ENCODE measurements at regions not wholly inside any gene's neighbourhood (a gene's known extent, or its start where the extent isn't known, plus 50 kb on each side); places are given as distances from the start of the nearest gene placed in this dataset.

- Histone ChIP-seq H3K27ac (ENCODE audit: extremely low read depth, low read depth, low read length) (no peak overlapping the region), H3K4me3 (ENCODE audit: low read depth, low read length) (no peak overlapping the region), H3K9me3 (ENCODE audit: control insufficient read depth, insufficient read depth, low read depth, low read length) (no peaks in the 10 kb centered on the region), H3K4me1 (ENCODE audit: control insufficient read depth, insufficient read depth, low read length) (no peaks in the 10 kb centered on the region), H3K36me3 (ENCODE audit: control insufficient read depth in 2 of 2, insufficient read depth in 1 of 2, low read length in 2 of 2) (no peaks in the 10 kb centered on the region)
- TF ChIP-seq, protein P1, sequence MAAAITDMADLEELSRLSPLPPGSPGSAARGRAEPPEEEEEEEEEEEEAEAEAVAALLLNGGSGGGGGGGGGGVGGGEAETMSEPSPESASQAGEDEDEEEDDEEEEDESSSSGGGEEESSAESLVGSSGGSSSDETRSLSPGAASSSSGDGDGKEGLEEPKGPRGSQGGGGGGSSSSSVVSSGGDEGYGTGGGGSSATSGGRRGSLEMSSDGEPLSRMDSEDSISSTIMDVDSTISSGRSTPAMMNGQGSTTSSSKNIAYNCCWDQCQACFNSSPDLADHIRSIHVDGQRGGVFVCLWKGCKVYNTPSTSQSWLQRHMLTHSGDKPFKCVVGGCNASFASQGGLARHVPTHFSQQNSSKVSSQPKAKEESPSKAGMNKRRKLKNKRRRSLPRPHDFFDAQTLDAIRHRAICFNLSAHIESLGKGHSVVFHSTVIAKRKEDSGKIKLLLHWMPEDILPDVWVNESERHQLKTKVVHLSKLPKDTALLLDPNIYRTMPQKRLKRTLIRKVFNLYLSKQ (tag by site-specific recombination; IDR thresholded peaks at IDR 0.05; ENCODE audit: borderline replicate concordance): no peak
- ChIA-PET CTCF (no interaction called here), POLR2A (no interaction called here)
These were observed 952.1 kb upstream of the MIR17HG start for GRCh38 chr13:90395348-90395747.

- TF ChIP-seq, protein P2, sequence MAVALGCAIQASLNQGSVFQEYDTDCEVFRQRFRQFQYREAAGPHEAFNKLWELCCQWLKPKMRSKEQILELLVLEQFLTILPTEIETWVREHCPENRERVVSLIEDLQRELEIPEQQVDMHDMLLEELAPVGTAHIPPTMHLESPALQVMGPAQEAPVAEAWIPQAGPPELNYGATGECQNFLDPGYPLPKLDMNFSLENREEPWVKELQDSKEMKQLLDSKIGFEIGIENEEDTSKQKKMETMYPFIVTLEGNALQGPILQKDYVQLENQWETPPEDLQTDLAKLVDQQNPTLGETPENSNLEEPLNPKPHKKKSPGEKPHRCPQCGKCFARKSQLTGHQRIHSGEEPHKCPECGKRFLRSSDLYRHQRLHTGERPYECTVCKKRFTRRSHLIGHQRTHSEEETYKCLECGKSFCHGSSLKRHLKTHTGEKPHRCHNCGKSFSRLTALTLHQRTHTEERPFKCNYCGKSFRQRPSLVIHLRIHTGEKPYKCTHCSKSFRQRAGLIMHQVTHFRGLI (tag by site-specific recombination; IDR thresholded peaks at IDR 0.05): no peak
- no peak for TF ChIP-seq ZBTB21 (tag by site-specific recombination; IDR thresholded peaks at IDR 0.05)
- no peak for TF ChIP-seq YY1 (tag by site-specific recombination; IDR thresholded peaks at IDR 0.05)
- no peak for TF ChIP-seq TRIM28 (IDR thresholded peaks at IDR 0.05; ENCODE audit: borderline replicate concordance, low read length)
- TF ChIP-seq HOXA7 (CRISPR knock-in tag; IDR thresholded peaks at IDR 0.05; ENCODE audit: borderline replicate concordance): no peak
- TF ChIP-seq ZNF18 (tag by site-specific recombination; IDR thresholded peaks at IDR 0.05): no peak
- no peak for TF ChIP-seq ZNF558 (tag by site-specific recombination; IDR thresholded peaks at IDR 0.05)
- TF ChIP-seq ZBTB8A (tag by site-specific recombination; IDR thresholded peaks at IDR 0.05): no peak
- no peak for TF ChIP-seq ZBTB11 (tag by site-specific recombination; conservative IDR thresholded peaks at IDR 0.05; ENCODE audit: low read depth)
- no peak for TF ChIP-seq ZNF132 (tag by site-specific recombination; IDR thresholded peaks at IDR 0.05; ENCODE audit: borderline replicate concordance)
- no peak for TF ChIP-seq ZNF133 (tag by site-specific recombination; IDR thresholded peaks at IDR 0.05)
- TF ChIP-seq, protein P3, sequence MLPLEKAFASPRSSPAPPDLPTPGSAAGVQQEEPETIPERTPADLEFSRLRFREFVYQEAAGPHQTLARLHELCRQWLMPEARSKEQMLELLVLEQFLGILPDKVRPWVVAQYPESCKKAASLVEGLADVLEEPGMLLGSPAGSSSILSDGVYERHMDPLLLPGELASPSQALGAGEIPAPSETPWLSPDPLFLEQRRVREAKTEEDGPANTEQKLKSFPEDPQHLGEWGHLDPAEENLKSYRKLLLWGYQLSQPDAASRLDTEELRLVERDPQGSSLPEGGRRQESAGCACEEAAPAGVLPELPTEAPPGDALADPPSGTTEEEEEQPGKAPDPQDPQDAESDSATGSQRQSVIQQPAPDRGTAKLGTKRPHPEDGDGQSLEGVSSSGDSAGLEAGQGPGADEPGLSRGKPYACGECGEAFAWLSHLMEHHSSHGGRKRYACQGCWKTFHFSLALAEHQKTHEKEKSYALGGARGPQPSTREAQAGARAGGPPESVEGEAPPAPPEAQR (tag by site-specific recombination; IDR thresholded peaks at IDR 0.05): no peak
- no peak for TF ChIP-seq ZNF391 (tag by site-specific recombination; IDR thresholded peaks at IDR 0.05; ENCODE audit: borderline replicate concordance, low read depth)
- CTCF ChIA-PET: no interaction called here
- Histone ChIP-seq H3K36me3 (ENCODE audit: control insufficient read depth in 2 of 2, insufficient read depth in 1 of 2, low read length in 2 of 2) (no peaks in the 10 kb centered on the region), H3K9me3 (ENCODE audit: control insufficient read depth, insufficient read depth, low read depth, low read length) (no peaks in the 10 kb centered on the region), H3K27ac (ENCODE audit: extremely low read depth, low read depth, low read length) (no peak overlapping the region), H3K4me1 (ENCODE audit: control insufficient read depth, insufficient read depth, low read length) (no peaks in the 10 kb centered on the region), H3K4me3 (ENCODE audit: low read depth, low read length) (no peak overlapping the region)
- POLR2A ChIA-PET: no interaction called here
These were observed 951.6 kb upstream of the MIR17HG start for GRCh38 chr13:90395846-90396245.

All from HEK293 (cell line).